Fibroblast of the aortic adventitia (primary cell): ENCODE measurements at regions not wholly inside any gene's neighbourhood (a gene's known extent, or its start where the extent isn't known, plus 50 kb on each side); places are given as distances from the start of the nearest gene placed in this dataset.
"Not testable (repeated sequence)": the region's sequence is repeated elsewhere in the genome, so short reads cannot be mapped to it uniquely, and the experiment has no call there.

Experiments
- DNase-seq: peaks from one replicate; pipeline ENCODE4 v3.0.0-alpha.2; 2010; ENCODE audit warnings: low read depth
- H3K4me3 ChIP-seq: 2 replicates; pipeline ENCODE4 v1.5.1; 2011; ENCODE audit warnings: low read depth, mild to moderate bottlenecking, control low read depth, low read length, moderate library complexity
- CTCF ChIP-seq: IDR thresholded peaks from 2 replicates; pipeline ENCODE4 v1.5.1; 2011; ENCODE audit warnings: mild to moderate bottlenecking, low read length, control low read depth, inconsistent platforms; ENCODE audit not compliant: insufficient read depth

DNA sequence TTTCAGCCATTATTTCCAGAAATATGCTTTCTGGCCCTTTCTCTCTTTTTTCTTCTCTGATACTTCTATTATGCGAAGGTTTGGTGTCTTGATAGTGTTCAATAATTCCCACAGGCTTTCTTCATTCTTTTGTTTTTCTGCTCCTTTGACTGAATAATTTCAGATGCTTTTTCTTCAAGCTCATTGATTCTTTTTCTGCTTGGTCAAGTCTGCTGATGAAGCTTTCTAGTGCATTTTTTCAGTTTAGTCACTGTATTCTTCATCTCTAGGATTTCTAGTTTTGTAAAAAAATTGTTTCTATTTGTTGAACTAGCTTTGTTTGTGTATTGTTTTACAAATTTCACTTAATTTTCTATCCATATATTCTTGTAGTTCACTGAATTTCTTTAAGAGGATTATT lies 304.0 kb upstream of the TARS1 start:
- DNase-seq, result no peak
- TF ChIP-seq CTCF, result no peak
- no peak overlapping the region for H3K4me3 ChIP-seq

- H3K4me3 ChIP-seq, DNase-seq: not testable (repeated sequence)
Measured at GRCh38 chr5:33138145-33138544, 302.6 kb upstream of the TARS1 start.

DNA sequence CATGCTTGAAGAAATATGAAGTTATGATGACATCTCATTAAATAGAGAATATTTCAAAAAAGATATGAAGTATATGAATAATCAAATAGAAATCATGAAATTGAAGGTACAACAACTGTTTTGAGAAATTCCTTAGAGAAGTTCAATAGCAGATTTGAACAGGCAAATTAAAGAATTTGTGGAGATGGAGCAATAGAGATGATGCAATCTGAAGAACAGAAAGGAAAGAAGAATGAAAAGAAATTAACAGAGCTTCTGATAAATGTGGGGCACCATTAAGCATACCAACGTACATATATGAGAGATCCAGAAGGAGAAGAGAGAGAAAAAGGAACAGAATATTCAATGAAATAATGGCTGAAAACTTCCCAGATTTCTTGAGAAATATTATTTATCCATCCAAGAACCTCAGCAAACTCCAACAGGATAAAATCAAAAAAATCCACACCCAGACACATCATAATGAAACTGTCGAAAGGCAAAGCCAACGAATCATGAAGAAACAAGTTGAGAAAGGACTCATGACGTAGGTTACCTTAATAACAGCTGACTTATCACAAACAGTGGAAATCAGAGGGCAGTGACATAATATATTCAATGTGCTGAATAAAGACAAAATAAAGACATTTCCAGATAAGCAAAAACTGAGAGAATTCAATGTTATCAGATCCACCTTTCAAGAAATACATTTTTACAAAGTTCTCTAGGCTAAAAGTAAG lies 297.2 kb upstream of the TARS1 start:
- H3K4me3 ChIP-seq, result no peak overlapping the region
- DNase-seq, result no peak
- no peak for TF ChIP-seq CTCF

DNA sequence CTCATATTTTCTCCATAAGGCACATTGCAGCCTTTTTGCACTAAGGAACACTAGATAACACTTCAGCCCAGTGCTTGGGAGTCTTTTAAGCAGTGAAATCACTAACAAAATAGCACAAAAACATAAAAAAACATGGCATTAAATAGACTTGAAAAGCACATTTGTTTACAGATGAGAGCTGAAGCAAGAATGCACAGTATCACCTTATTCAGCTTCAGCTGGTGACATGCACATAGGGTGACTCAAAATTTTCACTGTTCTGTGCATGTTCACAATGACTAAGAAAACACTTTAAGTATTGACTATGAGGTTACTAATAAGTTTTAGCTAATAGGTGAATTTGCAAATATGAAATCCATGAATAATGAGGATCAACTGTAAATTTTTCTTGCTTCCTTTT lies 293.9 kb upstream of the TARS1 start:
- TF ChIP-seq CTCF, result no peak
- peak; percentile 48 for DNase-seq
- H3K4me3 ChIP-seq, result no peak overlapping the region

DNA sequence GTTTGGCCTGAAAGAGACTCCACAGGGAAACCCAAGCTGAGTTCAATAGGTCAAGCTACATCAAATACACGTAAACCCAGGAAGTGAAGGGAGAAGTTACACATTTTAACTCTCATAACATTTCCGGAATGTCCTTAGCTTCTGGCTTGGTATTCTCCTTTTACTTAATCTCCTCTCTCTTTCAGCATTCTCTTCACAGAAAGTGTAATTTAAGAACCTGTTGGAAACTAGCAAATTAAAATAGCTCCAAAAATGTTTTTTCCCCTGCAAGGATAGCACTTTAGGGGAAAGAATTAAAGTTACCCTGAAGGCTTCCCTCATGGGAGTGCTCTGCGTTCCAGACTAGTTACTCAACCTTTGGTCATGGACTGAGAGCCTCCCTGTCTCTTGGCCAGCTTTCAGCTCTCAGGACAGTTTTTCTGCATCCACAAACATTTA lies 292.7 kb upstream of the TARS1 start:
- no peak for TF ChIP-seq CTCF
- peak; percentile 96 for DNase-seq
- no peak overlapping the region for H3K4me3 ChIP-seq

- DNase-seq, result no peak
- H3K4me3 ChIP-seq, result no peak overlapping the region
- no peak for TF ChIP-seq CTCF
Measured at GRCh38 chr5:33153372-33153771, 287.4 kb upstream of the TARS1 start.

DNA sequence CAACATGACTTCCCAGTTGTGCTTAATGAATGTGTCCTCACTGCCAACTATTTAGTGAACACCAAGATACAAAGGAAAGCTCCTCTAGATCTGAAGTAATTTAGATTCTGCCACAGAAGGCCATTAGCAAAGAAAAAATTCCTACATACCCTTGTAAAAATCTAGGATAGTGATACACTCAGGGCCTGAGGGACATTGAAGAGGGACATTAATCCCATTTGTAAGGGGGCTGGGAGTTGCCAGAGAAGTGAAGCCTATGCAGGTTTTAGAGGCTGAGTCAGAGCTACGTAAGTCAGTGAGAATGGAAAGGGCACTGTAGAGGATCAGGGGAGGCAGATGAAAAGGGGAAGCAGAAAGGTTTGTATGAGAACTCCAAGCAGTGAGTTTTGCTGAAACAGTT lies 286.9 kb upstream of the TARS1 start:
- TF ChIP-seq CTCF, result no peak
- no peak for DNase-seq
- H3K4me3 ChIP-seq, result no peak overlapping the region
